ENCODE measurements at regions not wholly inside any gene's neighbourhood (a gene's known extent, or its start where the extent isn't known, plus 50 kb on each side); places are given as distances from the start of the nearest gene placed in this dataset.

- TF ChIP-seq CTCF (IDR thresholded peaks at IDR 0.05; ENCODE audit: low read depth, low read length) (no peak), EZH2phosphoT487 (IDR thresholded peaks at IDR 0.05; ENCODE audit: low read depth) (no peak)
Measured at GRCh38 chr10:43827853-43828252, 179.2 kb upstream of the ZNF32 start.
